ENCODE measurements at regions not wholly inside any gene's neighbourhood (a gene's known extent, or its start where the extent isn't known, plus 50 kb on each side); places are given as distances from the start of the nearest gene placed in this dataset.
"Not testable (repeated sequence)": the region's sequence is repeated elsewhere in the genome, so short reads cannot be mapped to it uniquely, and the experiment has no call there.

DNA sequence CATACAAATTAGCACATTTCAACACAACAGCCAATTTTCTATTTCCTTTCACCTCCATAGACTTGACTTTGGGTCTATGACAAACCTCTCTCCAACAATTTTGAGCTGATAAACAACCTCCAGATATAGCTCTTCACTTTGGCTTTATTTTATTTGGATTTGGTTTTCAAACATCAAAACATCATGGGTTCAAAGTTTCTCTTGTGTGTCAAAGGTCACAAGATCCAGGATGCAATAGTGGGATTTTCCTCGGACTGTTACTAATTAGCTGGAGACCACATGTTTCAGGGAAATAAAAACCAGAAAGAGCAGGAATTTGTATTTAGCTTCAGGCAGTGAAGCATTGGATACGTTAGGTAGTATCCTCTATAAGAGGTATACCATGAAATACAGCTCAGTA lies 351.0 kb upstream of the SOX9 start:
- DNase-seq, result no peak

DNA sequence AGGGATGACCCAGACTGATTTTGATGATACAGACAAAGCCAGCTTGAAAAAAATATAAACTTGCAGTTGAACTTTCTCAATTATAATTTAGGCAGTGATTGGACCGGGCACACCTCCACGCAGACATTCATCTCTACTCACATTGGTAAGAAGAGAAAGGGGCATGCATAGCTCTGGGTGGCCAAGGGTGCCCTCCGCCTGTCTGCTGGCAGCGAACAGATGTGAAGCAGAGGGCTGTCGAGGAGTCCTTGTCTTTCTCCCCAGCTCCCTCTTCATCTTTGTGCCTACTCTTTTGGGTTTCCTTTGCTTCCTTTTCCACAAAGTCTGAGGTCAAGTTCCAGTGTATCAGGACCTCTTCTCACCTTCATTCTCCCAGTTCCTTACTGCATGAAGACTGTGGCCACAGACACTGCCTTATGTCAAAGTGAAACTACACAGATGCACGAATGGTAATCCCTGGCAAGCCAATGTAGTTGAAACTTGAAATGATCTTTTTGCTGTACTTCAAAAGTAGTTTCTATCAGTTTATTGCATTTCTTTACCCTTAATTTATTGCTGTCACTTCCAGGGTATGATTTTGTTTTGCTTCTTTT lies 343.7 kb upstream of the SOX9 start:
- DNase-seq, result no peak

DNA sequence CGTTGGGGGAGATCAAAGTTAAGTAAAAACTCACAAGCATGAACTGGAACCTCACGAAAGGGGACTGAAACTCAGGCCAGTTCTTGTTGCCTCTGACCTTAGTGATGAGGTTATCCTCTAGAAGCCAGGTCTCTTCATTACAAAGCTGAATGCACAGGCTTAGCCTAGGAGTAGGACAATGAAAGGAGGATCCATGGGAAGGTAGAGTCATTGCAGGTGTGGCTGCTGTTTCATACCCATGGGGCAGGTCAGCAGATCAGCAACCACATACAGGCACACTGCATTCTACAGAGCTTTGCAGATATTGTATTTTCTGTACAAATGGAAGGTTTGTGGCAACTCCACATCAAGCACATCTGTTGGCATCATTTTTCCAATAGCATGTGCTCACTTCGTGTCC lies 341.3 kb upstream of the SOX9 start:
- no peak for DNase-seq

DNA sequence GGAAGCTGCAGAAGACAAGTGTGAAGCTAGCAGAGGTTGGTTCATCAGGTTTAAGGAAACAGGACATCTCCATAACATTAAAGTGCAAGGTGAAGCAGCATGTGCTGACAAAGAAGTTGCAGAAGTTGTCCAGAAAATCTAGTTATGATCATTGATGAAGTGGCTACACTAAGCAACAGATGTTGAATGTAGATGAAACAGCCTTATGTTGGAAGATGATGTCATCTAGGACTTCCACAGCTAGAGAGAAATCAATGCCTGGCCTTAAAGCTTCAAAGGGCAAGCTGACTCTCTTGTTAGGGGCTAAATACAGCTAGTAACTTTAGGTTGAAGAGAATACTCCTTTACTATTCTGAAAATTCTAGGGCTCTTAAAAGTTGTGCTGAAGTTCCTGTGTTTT lies 340.2 kb upstream of the SOX9 start:
- no peak for DNase-seq

DNA sequence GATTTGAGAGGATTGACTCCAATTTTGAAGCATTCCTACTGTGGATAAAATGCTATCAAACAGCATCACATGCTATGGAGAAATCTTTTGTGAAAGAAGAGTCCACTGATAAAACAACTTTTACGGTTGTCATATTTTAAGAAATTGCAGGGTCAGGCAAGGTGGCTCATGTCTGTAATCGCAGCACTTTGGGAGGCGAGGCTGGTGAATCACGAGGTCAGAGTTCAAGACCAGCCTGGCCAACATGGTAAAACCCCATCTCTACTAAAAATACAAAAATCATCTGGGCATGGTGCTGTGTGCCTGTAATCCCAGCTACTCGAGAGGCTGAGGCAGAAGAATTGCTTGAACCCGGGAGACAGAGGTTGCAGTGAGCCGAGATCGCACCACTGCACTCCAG lies 338.8 kb upstream of the SOX9 start:
- not testable (repeated sequence) for DNase-seq

DNA sequence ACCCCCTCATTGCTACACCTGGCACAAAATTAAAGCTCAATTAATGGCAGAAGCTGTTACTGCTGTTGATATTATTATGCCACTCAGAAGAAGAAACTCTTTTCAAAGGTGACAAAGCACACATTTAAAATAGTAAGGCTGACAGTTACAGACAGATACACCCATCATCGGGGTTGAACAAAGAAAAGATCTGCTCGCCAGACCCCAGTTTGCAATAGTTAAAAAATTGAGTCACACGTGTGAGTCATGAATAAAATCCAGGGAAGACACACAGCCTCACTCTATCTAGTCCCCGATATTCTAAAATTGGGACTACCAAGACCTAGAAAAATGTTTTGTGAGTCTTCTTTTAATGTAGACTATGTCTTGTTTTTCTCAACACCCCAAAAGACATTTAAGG lies 330.0 kb upstream of the SOX9 start:
- DNase-seq, result no peak

DNA sequence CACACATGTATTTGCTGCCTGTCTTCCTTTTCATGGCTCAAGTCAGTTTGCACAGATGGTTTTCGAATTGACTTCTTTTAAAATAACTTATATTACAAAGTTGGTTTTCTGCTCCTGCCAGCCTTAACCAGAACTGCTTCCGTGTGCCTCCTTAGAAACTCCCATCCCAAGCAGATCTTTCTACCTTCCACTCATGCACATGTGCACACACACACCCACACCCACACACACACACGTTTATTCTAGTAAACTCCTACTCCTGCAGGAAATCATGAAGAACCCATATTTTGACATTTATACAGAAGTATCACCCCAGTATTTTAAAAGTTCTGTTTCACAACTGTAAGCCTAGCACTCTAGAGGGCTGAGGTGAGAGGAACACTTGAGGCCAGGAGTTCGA lies 329.5 kb upstream of the SOX9 start:
- no peak for DNase-seq

DNA sequence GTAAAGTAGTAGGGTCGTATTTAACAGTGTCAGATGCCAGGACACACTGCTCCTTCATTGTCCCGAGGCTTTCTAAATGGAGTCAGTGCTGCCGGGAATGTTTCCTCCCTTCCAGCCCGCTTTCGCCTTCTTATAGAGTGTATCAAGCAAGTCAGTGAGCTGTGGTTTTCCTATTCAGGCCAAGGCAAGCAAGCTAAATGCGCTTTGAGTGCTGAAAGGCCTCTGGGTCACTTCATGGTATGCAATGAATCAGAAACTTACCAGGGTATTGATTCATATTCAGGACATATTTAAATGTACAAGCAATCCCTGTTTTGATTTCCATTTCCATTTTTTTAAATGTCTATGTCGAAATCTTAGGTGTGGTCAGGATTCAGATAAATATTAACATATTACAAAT lies 327.9 kb upstream of the SOX9 start:
- DNase-seq, result no peak

DNA sequence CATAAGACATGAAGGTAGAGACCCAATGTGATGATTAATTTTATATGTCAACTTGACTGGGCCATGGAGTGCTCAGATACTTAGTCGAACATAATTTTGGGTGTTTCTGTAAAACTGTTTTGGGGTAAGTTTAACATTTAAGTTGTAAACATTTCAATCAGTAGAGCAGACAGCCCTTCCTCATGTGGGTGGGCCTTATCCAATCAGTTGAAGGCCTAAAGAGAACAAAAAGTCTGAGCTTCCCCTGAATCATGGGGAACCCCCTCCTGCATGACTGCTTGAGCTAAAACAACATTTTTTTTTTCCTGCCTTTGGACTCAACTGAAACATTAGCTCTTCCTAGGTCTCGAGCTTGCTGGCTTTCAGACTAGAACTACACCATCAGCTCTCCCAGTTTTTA lies 327.3 kb upstream of the SOX9 start:
- DNase-seq, result no peak

DNA sequence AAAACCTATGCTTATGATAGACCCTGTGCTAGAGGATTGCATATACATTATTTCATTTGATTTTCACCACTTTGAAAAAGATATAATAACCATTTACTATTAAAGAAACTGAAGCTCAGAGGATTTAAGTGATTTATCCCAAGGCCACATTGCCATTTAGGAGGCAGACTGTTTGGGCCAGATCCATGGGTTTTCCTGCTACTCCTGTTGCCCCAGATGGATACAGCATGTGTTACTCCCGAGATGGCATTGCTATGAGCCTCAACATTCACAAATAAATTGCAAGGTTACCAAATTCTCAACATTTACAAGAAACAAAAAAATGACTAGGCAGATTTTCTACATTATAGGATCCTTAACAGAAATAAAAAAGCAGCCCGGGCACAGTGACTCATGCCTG lies 322.1 kb upstream of the SOX9 start:
- no peak for DNase-seq

DNA sequence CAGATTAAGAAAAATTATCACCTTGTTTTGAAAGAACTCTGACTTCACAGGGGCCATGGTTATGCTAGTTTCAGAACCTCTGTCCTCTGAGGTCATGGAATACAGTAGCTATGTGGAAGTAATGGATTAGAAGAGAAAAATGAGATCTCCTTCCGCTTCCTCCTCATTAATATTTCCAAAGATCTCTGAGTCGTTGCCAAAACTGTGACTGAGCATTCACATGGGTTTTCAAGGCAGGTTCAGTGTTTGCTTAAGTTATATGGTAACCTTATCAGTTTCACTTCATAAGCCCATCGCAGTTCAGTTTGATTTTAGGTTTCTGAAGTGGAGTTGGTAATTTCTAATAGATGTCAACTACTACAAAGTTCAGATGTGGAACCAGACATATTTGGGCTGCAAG lies 321.2 kb upstream of the SOX9 start:
- no peak for DNase-seq

DNA sequence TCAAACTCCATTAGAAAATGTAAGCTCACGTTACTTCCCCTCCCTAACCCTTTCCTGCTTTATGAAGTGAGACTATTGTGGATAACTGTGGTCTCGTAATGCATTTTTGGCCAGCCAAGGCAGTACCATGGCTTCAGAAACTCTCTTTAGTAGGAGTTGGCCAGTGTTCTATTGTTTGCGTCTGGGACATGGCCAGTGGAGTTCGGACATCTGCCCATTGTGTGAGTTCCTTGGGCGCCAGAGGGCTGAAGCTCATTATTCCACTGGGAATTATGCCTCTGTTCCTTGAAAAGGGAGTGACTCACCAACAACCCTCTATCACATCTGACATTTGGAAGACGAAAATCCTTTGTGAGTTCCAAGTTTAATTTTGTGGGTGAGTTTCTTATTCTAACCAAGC lies 319.5 kb upstream of the SOX9 start:
- DNase-seq, result no peak

DNA sequence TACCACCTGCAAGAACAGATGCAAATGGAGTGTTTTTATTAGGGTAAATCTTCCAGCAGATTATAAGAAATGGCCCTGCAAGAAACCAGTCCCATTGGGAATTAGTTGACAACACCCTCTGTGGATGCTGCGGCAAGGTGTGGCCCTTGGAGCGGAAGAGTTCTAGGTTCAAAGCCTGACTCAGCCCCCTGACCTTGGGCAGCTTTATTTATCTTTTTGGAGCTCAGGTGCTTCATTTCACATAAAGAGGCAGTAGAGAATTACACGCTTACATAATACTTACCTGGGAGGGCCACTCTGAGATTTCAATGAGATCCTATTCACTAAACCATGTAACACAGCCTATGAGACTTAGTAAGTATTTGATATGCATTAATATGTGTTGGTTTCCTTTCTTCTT lies 318.2 kb upstream of the SOX9 start:
- no peak for DNase-seq

DNA sequence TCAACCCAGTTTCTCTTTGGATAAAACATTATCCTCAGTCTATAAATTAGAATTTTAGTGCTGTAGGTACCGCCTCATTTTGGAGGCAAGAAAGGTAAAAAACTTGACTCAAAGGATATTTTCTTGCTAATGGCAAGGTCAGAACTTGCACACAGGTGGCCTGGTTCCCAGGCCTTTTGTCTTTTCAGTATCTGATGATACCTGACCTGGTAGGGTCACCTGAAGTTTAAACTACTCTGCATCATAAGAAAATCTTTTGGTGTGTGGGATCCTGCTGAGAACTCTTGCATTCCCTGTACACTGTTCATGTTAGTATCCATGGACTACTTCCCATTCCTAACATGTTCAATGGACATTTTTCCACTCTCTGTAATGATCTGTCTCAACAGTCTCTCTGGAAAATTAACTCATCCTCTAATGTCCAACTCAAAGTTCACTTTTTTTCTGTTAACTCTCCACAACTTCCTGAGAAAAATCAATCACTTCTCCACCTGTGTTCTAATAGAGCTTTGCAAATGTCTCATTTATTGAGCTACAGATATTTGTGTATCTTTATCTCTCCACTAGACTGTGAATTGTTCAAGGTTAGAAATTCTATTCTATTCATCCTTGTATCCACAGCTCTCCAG lies 317.1 kb upstream of the SOX9 start:
- DNase-seq, result no peak

DNA sequence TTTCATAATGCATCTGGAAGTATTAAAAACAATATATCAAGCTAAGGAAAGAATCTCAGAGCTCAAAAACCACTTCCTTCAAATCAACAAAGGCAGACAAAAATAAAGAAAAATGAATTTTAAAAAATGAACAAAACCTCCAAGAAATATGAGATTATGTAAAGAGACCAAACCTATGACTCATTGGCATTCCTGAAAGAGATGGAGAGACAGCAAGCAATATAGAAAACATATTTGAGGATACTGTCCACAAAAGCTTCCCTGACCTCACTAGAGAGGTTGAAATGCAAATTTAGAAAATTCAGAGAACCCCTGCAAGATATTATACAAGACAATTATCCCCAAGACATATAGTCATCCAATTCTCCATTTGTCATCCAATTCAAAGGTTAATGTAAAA lies 311.3 kb upstream of the SOX9 start:
- no peak for DNase-seq

DNA sequence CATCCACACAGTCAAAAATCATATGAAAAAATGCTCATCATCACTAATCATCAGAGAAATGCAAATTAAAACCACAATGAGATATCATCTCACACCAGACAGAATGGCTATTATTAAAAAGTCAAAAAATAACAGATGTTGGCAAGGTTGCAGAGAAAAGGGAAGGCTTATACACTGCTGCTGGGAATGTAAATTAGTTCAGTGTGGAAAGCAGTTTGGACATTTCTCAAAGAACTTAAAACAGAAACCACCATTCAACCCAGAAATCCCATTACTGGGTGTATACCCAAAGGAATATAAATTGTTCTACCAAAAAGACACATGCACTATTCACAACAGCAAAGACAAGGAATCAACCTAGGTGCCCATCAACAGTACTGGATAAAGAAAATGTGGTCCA lies 307.0 kb upstream of the SOX9 start:
- DNase-seq, result not testable (repeated sequence)

DNA sequence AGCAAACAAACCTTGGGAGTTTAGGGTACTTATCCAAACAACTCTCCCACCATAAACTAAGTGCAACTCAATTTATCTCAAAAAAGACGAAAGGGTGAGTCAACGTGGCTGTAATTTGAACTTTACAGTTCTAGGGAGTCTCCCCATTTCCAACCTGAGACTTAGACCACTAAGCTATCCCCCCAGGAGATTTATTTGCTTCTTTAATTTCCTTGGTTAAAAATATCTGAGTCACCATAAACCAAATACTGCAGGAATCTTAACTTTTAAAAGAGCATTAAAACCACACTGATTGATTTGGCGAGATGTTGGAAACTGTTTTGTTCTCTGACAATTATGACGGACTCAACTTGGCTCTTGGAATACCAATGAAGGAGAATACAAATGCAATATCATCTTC lies 299.3 kb upstream of the SOX9 start:
- no peak for DNase-seq

DNA sequence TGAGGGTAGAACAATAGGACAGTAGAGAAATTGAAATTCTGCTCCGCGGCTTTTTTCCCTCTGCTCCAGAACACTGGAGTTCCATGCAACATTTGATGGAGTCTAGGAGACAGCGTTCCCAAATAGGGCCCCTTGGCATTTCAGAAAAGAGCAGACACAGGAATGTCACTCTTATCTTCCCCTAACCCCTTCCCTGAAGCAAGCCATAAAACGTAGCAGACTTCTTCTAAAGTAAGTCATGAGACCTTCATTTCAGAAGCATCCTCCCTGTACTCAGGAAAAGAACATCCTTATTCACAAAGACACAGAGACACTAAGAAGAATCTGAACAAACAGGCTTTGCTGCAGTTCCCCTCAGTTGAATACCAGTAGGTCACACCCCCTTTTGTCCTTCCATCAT lies 296.1 kb upstream of the SOX9 start:
- DNase-seq, result no peak

DNA sequence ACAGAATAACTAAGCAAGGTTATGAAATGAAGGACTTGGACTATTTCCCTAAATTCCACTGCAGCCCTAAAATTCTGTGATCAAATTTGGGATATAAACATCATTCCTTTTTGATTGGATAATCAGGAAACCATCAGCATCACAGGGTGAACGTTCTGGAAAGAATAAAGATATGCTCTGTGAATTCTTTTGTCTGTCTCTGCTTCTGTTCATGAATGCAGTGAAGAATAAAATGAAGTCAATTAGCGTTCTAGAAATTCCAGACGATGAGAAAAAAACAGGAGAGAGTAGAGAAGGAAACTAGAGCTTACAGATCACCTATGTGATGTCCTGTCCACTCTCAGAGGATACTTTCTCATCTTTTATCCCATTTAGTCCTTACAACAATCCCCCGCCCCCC lies 295.1 kb upstream of the SOX9 start:
- DNase-seq, result no peak

DNA sequence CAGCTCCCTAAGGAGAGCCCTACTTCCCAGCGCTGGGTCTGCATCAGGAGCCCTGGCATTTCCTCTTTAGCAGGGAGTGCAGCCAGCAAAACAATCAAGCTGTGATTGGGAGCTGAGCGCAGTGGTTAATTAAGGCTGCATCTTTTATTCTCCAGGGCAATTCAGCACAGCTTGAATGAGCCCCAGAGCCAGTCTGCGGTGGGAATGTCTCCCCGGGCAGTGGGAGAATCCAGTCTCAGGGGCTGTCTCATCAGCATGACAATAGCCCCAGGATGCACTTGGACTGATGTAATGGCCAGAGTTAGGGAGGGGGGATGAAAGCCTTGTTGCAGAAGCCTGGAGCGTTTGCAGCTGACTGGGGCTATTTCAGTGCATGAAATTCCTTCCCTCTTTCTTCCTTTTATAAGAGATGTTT lies 292.6 kb upstream of the SOX9 start:
- no peak for DNase-seq

DNA sequence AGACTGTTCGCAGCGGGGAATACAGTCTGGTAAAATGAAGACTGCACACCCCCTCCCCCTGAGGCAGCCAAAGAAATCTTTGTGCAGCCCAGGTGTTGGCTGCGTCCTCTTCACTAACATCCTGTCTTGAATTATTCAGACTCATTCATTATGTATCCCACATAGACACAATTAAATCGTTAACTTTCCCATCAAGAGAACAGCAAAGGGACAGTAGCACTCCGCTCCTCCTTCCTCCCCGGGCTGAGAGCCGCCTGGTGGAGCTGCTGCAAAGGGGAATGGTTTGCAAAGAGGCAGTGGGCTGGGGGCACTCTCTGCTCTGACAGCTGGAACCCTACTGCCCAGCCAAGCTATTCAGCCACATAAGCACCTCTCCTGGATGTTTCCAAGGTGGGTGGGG lies 290.0 kb upstream of the SOX9 start:
- no peak for DNase-seq

DNA sequence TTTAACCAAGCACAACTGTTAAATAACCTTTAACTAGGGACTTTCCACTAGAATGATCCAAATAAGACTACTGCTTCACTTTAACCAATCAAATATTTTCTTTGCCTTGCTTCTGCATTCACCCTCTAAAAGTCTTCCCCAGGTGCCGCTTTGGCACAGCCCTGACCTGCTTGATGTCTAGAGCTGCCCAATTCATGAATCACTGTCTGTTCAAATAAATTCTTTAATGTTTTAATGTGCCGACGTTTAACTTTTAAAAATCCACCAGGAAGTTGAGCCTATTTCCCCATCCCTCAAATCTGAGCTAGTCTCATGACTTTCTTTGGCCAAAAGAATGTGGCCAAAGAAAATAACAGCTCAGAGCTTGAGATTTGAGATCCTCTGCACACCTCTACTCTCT lies 277.8 kb upstream of the SOX9 start:
- no peak for DNase-seq

DNA sequence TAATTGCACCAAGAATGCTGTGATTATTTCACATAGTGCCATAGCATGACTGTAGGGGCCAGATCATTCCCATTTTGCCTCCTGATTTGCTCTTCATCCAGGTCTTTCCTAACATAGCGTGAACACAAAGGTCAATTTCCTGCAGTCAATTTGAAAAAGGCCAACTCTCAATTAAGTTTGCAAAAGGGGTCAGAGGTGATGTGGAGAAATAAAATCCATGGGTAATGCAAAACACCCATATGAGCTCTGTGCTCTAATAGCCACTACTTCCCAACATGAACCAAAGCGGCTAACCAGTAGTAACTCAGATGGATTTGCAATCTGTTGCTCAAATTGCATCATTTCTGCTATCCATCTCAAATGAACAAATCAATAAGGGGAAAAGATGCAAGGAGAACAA lies 275.5 kb upstream of the SOX9 start:
- DNase-seq, result no peak

DNA sequence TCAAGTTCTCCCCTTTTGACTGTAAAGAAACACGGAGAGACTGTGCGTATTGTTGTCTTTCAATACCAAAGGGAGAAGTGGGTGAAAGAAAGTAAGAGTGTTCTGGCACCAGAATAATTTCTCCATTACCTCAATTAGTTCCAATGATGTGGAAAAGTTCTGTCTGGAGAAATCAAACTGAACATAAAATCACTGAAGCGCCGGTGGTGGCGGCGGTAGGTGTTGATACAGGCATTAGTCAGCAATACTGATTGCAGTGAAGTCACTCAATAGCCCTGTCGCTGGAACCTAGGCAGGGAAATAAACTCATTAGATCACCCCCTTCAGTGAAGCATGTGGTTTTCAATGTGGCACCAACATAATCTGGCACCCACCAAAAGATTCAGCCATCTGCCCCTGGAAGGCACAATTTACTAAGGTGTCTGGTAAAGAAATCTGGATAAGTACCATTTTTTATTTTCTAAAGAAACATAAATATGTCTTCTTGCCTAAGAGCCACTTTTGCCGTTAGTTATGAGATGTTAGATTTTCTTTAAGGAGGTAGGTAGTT lies 274.2 kb upstream of the SOX9 start:
- DNase-seq, result no peak

All from NCI-H526 treated with DMSO at 0.1 percent for 48 hours (cell line).